ENCODE measurements at regions not wholly inside any gene's neighbourhood (a gene's known extent, or its start where the extent isn't known, plus 50 kb on each side); places are given as distances from the start of the nearest gene placed in this dataset.

- DNase-seq (ENCODE audit: low spot score): no peak
Observed at GRCh38 chr10:10514797-10515196, 502.9 kb upstream of the CELF2 start.

GRCh38 chr10:10515479-10516204 is 502.0 kb upstream of the CELF2 start:
- no peak for DNase-seq (ENCODE audit: low spot score)

- no peak for DNase-seq (ENCODE audit: low spot score)
Observed at GRCh38 chr10:10516346-10517130, 501.1 kb upstream of the CELF2 start.

- no peak for DNase-seq (ENCODE audit: low spot score)
Observed at GRCh38 chr10:10517866-10518265, 499.8 kb upstream of the CELF2 start.

- DNase-seq (ENCODE audit: low spot score): no peak
Observed at GRCh38 chr10:10519674-10520073, 498.0 kb upstream of the CELF2 start.

- DNase-seq (ENCODE audit: low spot score): no peak
Observed at GRCh38 chr10:10520491-10521385, 496.9 kb upstream of the CELF2 start.

GRCh38 chr10:10526846-10527245 is 490.8 kb upstream of the CELF2 start:
- no peak for DNase-seq (ENCODE audit: low spot score)

- no peak for DNase-seq (ENCODE audit: low spot score)
Observed at GRCh38 chr10:10527861-10528562, 489.7 kb upstream of the CELF2 start.

GRCh38 chr10:10528563-10528910 is 489.1 kb upstream of the CELF2 start:
- DNase-seq (ENCODE audit: low spot score): no peak

- DNase-seq (ENCODE audit: low spot score): no peak
Observed at GRCh38 chr10:10530313-10530712, 487.4 kb upstream of the CELF2 start.

- no peak for DNase-seq (ENCODE audit: low spot score)
Observed at GRCh38 chr10:10532236-10532635, 485.4 kb upstream of the CELF2 start.

GRCh38 chr10:10532826-10533225 is 484.8 kb upstream of the CELF2 start:
- no peak for DNase-seq (ENCODE audit: low spot score)

GRCh38 chr10:10533437-10533836 is 484.2 kb upstream of the CELF2 start:
- no peak for DNase-seq (ENCODE audit: low spot score)

- DNase-seq (ENCODE audit: low spot score): no peak
Observed at GRCh38 chr10:10538326-10538725, 479.3 kb upstream of the CELF2 start.

GRCh38 chr10:10540398-10540797 is 477.3 kb upstream of the CELF2 start:
- no peak for DNase-seq (ENCODE audit: low spot score)

GRCh38 chr10:10542477-10542876 is 475.2 kb upstream of the CELF2 start:
- no peak for DNase-seq (ENCODE audit: low spot score)

GRCh38 chr10:10544890-10545289 is 472.8 kb upstream of the CELF2 start:
- DNase-seq (ENCODE audit: low spot score): no peak

GRCh38 chr10:10545771-10546170 is 471.9 kb upstream of the CELF2 start:
- no peak for DNase-seq (ENCODE audit: low spot score)

- no peak for DNase-seq (ENCODE audit: low spot score)
Observed at GRCh38 chr10:10551596-10552301, 465.9 kb upstream of the CELF2 start.

GRCh38 chr10:10552948-10553347 is 464.7 kb upstream of the CELF2 start:
- no peak for DNase-seq (ENCODE audit: low spot score)
